HG03139 (cell line): ENCODE measurements at regions not wholly inside any gene's neighbourhood (a gene's known extent, or its start where the extent isn't known, plus 50 kb on each side); places are given as distances from the start of the nearest gene placed in this dataset.
"Not testable (repeated sequence)": the region's sequence is repeated elsewhere in the genome, so short reads cannot be mapped to it uniquely, and the experiment has no call there.

Experiments
- ATAC-seq: cut with Tn5 transposase; IDR thresholded peaks from one replicate; pipeline ENCODE4 v1.9.1; 2021; ENCODE audit not compliant: unreplicated experiment

DNA sequence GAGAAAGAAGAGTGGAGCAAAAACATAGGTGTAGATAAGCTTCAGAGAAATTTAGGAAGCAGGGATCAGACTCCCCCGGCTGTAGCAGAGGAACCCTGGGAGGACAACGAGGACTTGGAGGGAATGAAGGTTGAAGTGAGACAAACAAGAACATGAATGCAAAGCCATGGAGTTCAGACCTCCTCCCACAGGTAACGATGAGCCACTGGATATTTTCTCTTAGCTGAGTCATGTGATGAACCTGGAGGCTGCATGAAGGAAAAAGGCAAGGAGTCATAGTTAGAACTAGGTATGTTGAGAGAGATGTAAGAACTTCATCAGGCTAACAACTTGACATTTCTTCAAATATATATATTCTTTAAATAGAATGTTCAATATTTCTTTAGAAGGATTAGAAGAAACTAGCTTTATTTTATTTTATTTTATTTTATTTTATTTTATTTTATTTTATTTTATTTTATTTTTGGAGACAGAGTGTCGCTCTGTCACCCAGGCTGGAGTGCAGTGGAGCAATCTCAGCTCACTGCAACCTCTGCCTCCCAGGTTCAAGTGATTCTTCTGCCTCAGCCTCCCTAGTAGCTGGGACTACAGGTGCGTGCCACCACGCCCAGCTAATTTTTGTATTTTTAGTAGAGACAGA is 57.7 kb upstream of the RGS1 start:
- ATAC-seq, result not testable (repeated sequence)

DNA sequence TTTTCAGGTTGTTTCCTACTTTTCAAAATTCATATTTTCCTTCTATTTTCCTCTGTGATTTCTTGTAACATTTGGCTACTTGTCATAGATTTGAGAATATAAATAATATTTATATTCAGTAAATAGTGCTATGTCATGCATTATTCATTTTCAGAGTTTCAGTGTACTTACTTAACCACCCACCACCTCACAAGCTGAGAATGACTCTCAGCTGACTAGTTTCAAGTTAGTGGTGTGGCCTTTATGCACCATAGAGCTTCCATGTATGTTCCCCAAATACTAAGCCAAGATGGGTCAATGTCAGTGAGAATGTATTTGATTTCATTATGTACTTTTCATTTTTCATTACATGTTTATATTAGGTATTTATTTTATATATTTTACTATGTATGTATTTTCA is 56.9 kb upstream of the RGS1 start:
- no peak for ATAC-seq

DNA sequence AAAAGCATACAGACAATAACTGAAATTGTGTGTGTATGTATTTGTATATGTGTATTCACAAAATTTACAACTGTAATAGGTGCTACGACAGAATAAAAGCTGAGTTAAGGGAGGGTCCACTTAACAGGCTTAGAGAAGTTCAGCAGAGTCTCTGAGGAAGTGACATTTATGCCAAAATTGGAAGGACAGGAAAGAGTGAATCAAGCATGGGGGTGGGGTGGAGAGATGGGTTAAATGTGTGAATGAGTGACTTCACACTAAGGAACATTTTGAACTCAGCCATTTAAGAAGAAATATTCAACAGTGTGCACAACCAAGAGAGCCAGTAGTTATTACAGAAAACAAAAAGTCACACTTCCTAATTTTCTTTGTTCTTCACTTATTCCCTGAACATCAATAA is 53.8 kb upstream of the RGS1 start:
- ATAC-seq, result no peak

DNA sequence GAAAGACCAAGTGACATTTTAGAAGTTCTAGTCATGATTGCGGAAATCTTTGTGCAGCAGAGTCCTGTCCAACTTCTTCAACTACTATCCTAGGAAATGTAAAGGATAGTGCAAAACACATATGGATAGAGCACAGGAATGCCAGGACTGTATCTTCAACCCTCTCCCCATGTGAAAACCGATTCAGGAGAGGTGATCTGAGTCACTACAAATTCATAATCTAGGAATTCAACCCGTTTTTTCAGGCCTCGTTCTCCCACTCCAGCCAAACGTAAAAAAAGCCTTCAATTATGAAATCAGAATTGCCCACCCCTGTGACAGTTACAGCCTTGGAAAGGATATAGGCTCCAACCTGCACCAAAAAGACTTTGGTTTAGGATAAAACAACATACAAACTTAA is 52.9 kb upstream of the RGS1 start:
- ATAC-seq, result no peak

DNA sequence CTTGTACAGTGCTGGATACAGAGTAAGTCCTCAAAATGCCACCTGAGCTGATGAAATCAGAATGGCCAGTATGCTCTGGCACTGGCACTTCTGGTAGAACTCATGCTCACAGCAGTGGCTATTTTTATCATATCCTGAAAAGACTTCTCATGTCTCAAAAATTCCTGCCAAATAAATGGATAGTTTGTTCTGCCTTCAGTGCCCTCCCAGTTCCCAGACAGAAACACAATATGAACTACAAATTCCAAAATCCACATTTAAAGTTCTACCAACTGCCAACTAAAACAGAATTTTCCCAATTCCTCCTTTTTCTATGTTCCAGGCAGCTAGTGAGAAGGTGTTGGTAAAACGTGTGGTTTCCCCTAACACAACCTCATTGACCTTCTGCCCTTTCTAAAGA is 51.4 kb upstream of the RGS1 start:
- no peak for ATAC-seq
